DND-41 (cell line): ENCODE measurements at regions not wholly inside any gene's neighbourhood (a gene's known extent, or its start where the extent isn't known, plus 50 kb on each side); places are given as distances from the start of the nearest gene placed in this dataset.

Experiments used
- CTCF ChIP-seq: IDR thresholded peaks from 2 replicates; pipeline ENCODE4 v1.5.1; 2012; ENCODE audit warnings: borderline replicate concordance, low read length, moderate library complexity, mild to moderate bottlenecking; ENCODE audit not compliant: poor library complexity, severe bottlenecking; ENCODE audit errors: extremely low read depth
- EZH2 ChIP-seq: IDR thresholded peaks from 3 replicates; pipeline ENCODE4 v1.6.1; 2012; ENCODE audit warnings: borderline replicate concordance, low read depth, mild to moderate bottlenecking, moderate library complexity, low read length, inconsistent platforms; ENCODE audit not compliant: severe bottlenecking

GRCh38 chr3:181974198-181974597 is 262.5 kb downstream of the SOX2 start:
- TF ChIP-seq CTCF = no peak
- TF ChIP-seq EZH2 = no peak
